Prostate gland (tissue), 2 donors: ENCODE measurements at regions not wholly inside any gene's neighbourhood (a gene's known extent, or its start where the extent isn't known, plus 50 kb on each side); places are given as distances from the start of the nearest gene placed in this dataset.
"Not testable (repeated sequence)": the region's sequence is repeated elsewhere in the genome, so short reads cannot be mapped to it uniquely, and the experiment has no call there.

Experiments used
- CTCF ChIP-seq, 4 experiments: fragments of 200-600 bp in 2 of 4; fragments of 450-650 bp in 2 of 4; sonication (generic) in 2 of 4; IDR thresholded peaks; 1 replicate in 3 of 4; 2 replicates in 1 of 4; pipeline ENCODE4 v1.5.1; 2016 to 2019; ENCODE audit warnings: antibody characterized with exemption in 4 of 4, mild to moderate bottlenecking in 2 of 4, moderate library complexity in 2 of 4
- POLR2A ChIP-seq: fragments of 450-650 bp; IDR thresholded peaks from one replicate; pipeline ENCODE4 v1.6.1; 2016; ENCODE audit warnings: antibody characterized with exemption, mild to moderate bottlenecking
- POLR2AphosphoS5 ChIP-seq: sonication (generic); formaldehyde crosslinking; IDR thresholded peaks from one replicate; pipeline ENCODE4 v1.6.1; 2017; ENCODE audit warnings: antibody characterized with exemption

GRCh38 chr1:224013626-224014329, 100.1 kb upstream of the FBXO28 start:
- TF ChIP-seq CTCF (IDR thresholded peaks at IDR 0.05); POLR2A; POLR2AphosphoS5: not testable (repeated sequence)
